GM12878 (cell line): ENCODE measurements at regions not wholly inside any gene's neighbourhood (a gene's known extent, or its start where the extent isn't known, plus 50 kb on each side); places are given as distances from the start of the nearest gene placed in this dataset.

Experiments used
- ATAC-seq: fragments of 200-7000 bp; cut with Tn5 transposase; 3 replicates; pipeline ENCODE4 v1.9.1; 2020; ENCODE audit warnings: mild to moderate bottlenecking, moderate library complexity
- BruUV-seq: library from RNA; stranded (reverse); fragments of 400-500 nt; replicated peaks from 2 replicates; lab custom pipeline; 2021; lab: Mats Ljungman, UMichigan
- CTCF ChIA-PET: fragments of 300-600 bp; sonication (Branson Sonifier 250); formaldehyde crosslinking; extraction: SDS; loops from one replicate; lab custom pipeline; 2021; ENCODE audit warnings: inconsistent platforms; lab: Yijun Ruan, JAX
- POLR2A ChIA-PET: fragments of 350-600 bp; formaldehyde crosslinking; extraction: SDS; loops from one replicate; lab custom pipeline; 2021; ENCODE audit warnings: inconsistent platforms; lab: Charles Lee
- RAD21 ChIA-PET: fragments of 300-600 bp; sonication (Branson Sonifier 250); formaldehyde crosslinking; loops from one replicate; lab custom pipeline; 2023; ENCODE audit warnings: antibody characterized with exemption; ENCODE audit not compliant: unreplicated experiment; lab: Charles Lee
- SMC1A ChIA-PET: fragments of 300-600 bp; sonication (Branson Sonifier 250); formaldehyde crosslinking; loops from one replicate; lab custom pipeline; 2023; ENCODE audit not compliant: unreplicated experiment, uncharacterized antibody; lab: Charles Lee
- DNase-seq: peaks from one replicate; pipeline ENCODE4 v3.0.0-alpha.2; 2011; ENCODE audit warnings: low read depth, low spot score
- FAIRE-seq: peaks from 3 replicates; lab custom pipeline; 2011; peaks lifted over from hg19 to GRCh38; lab: Jason Lieb, UNC
- H2AFZ ChIP-seq: 2 replicates; pipeline ENCODE4 v1.6.0; 2011; ENCODE audit warnings: low read depth, low read length, control low read depth; ENCODE audit not compliant: control insufficient read depth
- H3K27ac ChIP-seq: 2 replicates; pipeline ENCODE4 v1.5.1; 2011; ENCODE audit warnings: control low read depth; ENCODE audit not compliant: control insufficient read depth, insufficient read depth
- H3K27me3 ChIP-seq, 2 experiments: replicated peaks in 1 of 2; 2 replicates each; pipeline versions ENCODE4 v1.6.0 to v1.6.1; 2011; ENCODE audit warnings: low read length in 1 of 2; ENCODE audit not compliant: control insufficient read depth in 2 of 2, insufficient read depth in 2 of 2
- H3K36me3 ChIP-seq, 2 experiments: 2 replicates each; pipeline ENCODE4 v1.5.1; 2011; ENCODE audit warnings: low read length in 1 of 2; ENCODE audit not compliant: control insufficient read depth in 2 of 2, insufficient read depth in 2 of 2
- H3K4me1 ChIP-seq: 2 replicates; pipeline ENCODE4 v1.6.1; 2011; ENCODE audit warnings: mild to moderate bottlenecking, low read length, moderate library complexity, mixed read lengths; ENCODE audit not compliant: control insufficient read depth, insufficient read depth
- H3K4me2 ChIP-seq: 2 replicates; pipeline ENCODE4 v1.6.0; 2011; ENCODE audit warnings: control low read depth; ENCODE audit not compliant: control insufficient read depth, insufficient read depth
- H3K4me3 ChIP-seq: fragments of 200-600 bp; sonication (generic); 2 replicates; pipeline ENCODE4 v1.5.1; 2016
- H3K79me2 ChIP-seq: 2 replicates; pipeline ENCODE4 v1.6.0; 2011; ENCODE audit warnings: low read length; ENCODE audit not compliant: control insufficient read depth, insufficient read depth
- H3K9ac ChIP-seq: 2 replicates; pipeline ENCODE4 v1.8.0; 2011; ENCODE audit warnings: low read length, control low read depth, mixed read lengths; ENCODE audit not compliant: control insufficient read depth, insufficient read depth
- H3K9me3 ChIP-seq: replicated peaks from 3 replicates; pipeline ENCODE4 v1.5.1; 2011; ENCODE audit warnings: mild to moderate bottlenecking, low read length; ENCODE audit not compliant: control insufficient read depth, insufficient read depth
- H4K20me1 ChIP-seq: 2 replicates; pipeline ENCODE4 v1.6.0; 2011; ENCODE audit not compliant: control insufficient read depth, insufficient read depth
- ATF3 ChIP-seq: IDR thresholded peaks from 2 replicates; pipeline ENCODE4 v1.6.1; 2011; ENCODE audit warnings: low read depth, mild to moderate bottlenecking, low read length, moderate library complexity, borderline replicate concordance; ENCODE audit errors: extremely low read depth
- BCLAF1 ChIP-seq: fragments of 450-650 bp; IDR thresholded peaks from 2 replicates; pipeline ENCODE4 v1.6.1; 2017; ENCODE audit warnings: antibody characterized with exemption, mild to moderate bottlenecking, moderate library complexity
- FOS ChIP-seq: IDR thresholded peaks from 3 replicates; pipeline ENCODE4 v1.6.1; 2011; ENCODE audit warnings: borderline replicate concordance; ENCODE audit not compliant: insufficient read length; ENCODE audit errors: extremely low read depth
- HDAC2 ChIP-seq: fragments of 200-600 bp; sonication (generic); IDR thresholded peaks from 2 replicates; pipeline ENCODE4 v1.6.1; 2017
- HDAC6 ChIP-seq: fragments of 200-600 bp; sonication (generic); IDR thresholded peaks from one replicate; pipeline ENCODE4 v1.8.0; 2017; ENCODE audit warnings: antibody characterized with exemption; ENCODE audit not compliant: unreplicated experiment
- HDGF ChIP-seq: fragments of 450-650 bp; IDR thresholded peaks from 2 replicates; pipeline ENCODE4 v1.6.1; 2016; ENCODE audit warnings: antibody characterized with exemption
- KLF5 ChIP-seq: fragments of 450-650 bp; IDR thresholded peaks from 2 replicates; pipeline ENCODE4 v1.6.1; 2014; ENCODE audit warnings: mild to moderate bottlenecking; ENCODE audit not compliant: partially characterized antibody
- NKRF ChIP-seq: fragments of 450-650 bp; conservative IDR thresholded peaks from 2 replicates; pipeline ENCODE4 v1.6.1; 2017; ENCODE audit warnings: mild to moderate bottlenecking, moderate library complexity
- PAX8 ChIP-seq: fragments of 450-650 bp; IDR thresholded peaks from 2 replicates; pipeline ENCODE4 v1.6.1; 2017; ENCODE audit warnings: mild to moderate bottlenecking, moderate library complexity
- RAD51 ChIP-seq: fragments of 450-650 bp; IDR thresholded peaks from 2 replicates; pipeline ENCODE4 v1.6.1; 2016; ENCODE audit warnings: moderate library complexity, mild to moderate bottlenecking, inconsistent platforms
- RCOR1 ChIP-seq: conservative IDR thresholded peaks from 2 replicates; pipeline ENCODE4 v1.6.1; 2012; ENCODE audit warnings: low read depth, low read length, improper control_type of control experiment
- SMAD5 ChIP-seq: IDR thresholded peaks from 2 replicates; pipeline ENCODE4 v1.6.1; 2016; ENCODE audit warnings: antibody characterized with exemption, low read depth
- SMARCA5 ChIP-seq: fragments of 450-650 bp; IDR thresholded peaks from 2 replicates; pipeline ENCODE4 v1.6.1; 2017; ENCODE audit warnings: mild to moderate bottlenecking
- ZBTB11 ChIP-seq: fragments of 450-650 bp; formaldehyde crosslinking; IDR thresholded peaks from 2 replicates; pipeline ENCODE4 v1.5.0; 2022; ENCODE audit warnings: mild to moderate bottlenecking, missing genetic modification characterization
- ZNF217 ChIP-seq: fragments of 450-650 bp; IDR thresholded peaks from 2 replicates; pipeline ENCODE4 v1.6.1; 2017; ENCODE audit warnings: antibody characterized with exemption, mild to moderate bottlenecking
- ZNF384 ChIP-seq: IDR thresholded peaks from 2 replicates; pipeline ENCODE4 v1.6.1; 2012; ENCODE audit warnings: low read depth, mild to moderate bottlenecking, low read length, improper control_type of control experiment, borderline replicate concordance
- ZSCAN29 ChIP-seq: fragments of 450-650 bp; IDR thresholded peaks from 2 replicates; pipeline ENCODE4 v1.6.1; 2017; ENCODE audit warnings: mild to moderate bottlenecking, moderate library complexity
- WGBS: methylation state at CpG from one replicate; pipeline ENCODE4 v1.1.6; 2016; ENCODE audit warnings: low lambda C conversion rate; ENCODE audit not compliant: insufficient replicate concordance, insufficient coverage; ENCODE audit errors: missing lambda C conversion rate; 5-methylcytosine and 5-hydroxymethylcytosine counted together
- in situ Hi-C: fragments of 300-500 bp; cut with MboI; formaldehyde crosslinking; loops from 9 replicates; pipeline ENCODE4 v1.14.3; 2018; ENCODE audit warnings: mixed read lengths
- intact Hi-C: fragments of 100-400 bp; cut with micrococcal nuclease; formaldehyde crosslinking; loops from one replicate; pipeline ENCODE4 v1.14.2; 2022; ENCODE audit not compliant: unreplicated experiment

- Histone ChIP-seq H3K4me3 (no peak overlapping the region), H4K20me1 (no peaks in the 10 kb centered on the region), H3K79me2 (no peaks in the 10 kb centered on the region), H3K27ac (no peak overlapping the region), H3K36me3 (no peaks in the 10 kb centered on the region), H2AFZ (no peak overlapping the region), H3K9ac (no peak overlapping the region), H3K4me1 (no peaks in the 10 kb centered on the region), H3K4me2 (no peak overlapping the region), H3K27me3 (no peaks in the 10 kb centered on the region), H3K9me3 (no peaks in the 10 kb centered on the region)
- SMC1A ChIA-PET = no interaction called here
- 34% methylated on average over 2 of the region's 2 CpGs for WGBS
- FAIRE-seq (no peak), ATAC-seq (no peak), DNase-seq (no peak)
- TF ChIP-seq NKRF (no peak), HDAC6 (no peak), RAD51 (no peak), SMAD5 (no peak), HDGF (no peak), FOS (no peak), HDAC2 (no peak), ATF3 (no peak), ZSCAN29 (no peak), ZNF384 (no peak), ZBTB11 (CRISPR knock-in tag) (no peak), SMARCA5 (no peak), ZNF217 (no peak), KLF5 (no peak), BCLAF1 (no peak), RCOR1 (no peak), PAX8 (no peak)
- CTCF ChIA-PET = no interaction called here
- POLR2A ChIA-PET = no interaction called here
- no TSS peak for BruUV-seq
- in situ Hi-C loops (no loop called here), intact Hi-C loops (no loop called here)
- RAD21 ChIA-PET = no interaction called here
These were observed 220.9 kb upstream of the CSNK1A1L start for GRCh38 chr13:37326334-37326733.
